ENCODE measurements at regions not wholly inside any gene's neighbourhood (a gene's known extent, or its start where the extent isn't known, plus 50 kb on each side); places are given as distances from the start of the nearest gene placed in this dataset.

DNA sequence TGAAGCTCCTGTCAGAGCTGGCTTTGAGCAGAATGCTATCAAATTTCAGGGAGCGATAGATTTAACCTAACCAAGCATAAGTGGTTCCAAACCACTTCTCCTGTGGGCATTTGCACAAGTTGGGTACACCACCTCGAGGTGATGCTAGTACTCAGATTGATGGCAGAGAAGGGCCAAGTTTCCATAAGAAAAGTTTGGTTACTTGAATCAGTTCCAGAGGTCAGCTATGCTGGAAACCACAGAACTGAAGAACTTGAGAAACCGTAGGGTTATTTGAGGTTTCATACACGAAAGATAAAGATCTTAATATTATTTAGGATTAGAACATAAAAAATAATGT, 238.2 kb upstream of the SOX11 start:
- peaks cover 2% of the 10 kb centered on the region for H3K9me3 Mint-ChIP-seq
- peaks cover 6% of the 10 kb centered on the region for H3K4me1 Mint-ChIP-seq
- no peaks in the 10 kb centered on the region for H3K27me3 Mint-ChIP-seq (ENCODE audit: low read depth)
- TF ChIP-seq, protein P1, sequence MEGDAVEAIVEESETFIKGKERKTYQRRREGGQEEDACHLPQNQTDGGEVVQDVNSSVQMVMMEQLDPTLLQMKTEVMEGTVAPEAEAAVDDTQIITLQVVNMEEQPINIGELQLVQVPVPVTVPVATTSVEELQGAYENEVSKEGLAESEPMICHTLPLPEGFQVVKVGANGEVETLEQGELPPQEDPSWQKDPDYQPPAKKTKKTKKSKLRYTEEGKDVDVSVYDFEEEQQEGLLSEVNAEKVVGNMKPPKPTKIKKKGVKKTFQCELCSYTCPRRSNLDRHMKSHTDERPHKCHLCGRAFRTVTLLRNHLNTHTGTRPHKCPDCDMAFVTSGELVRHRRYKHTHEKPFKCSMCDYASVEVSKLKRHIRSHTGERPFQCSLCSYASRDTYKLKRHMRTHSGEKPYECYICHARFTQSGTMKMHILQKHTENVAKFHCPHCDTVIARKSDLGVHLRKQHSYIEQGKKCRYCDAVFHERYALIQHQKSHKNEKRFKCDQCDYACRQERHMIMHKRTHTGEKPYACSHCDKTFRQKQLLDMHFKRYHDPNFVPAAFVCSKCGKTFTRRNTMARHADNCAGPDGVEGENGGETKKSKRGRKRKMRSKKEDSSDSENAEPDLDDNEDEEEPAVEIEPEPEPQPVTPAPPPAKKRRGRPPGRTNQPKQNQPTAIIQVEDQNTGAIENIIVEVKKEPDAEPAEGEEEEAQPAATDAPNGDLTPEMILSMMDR (conservative IDR thresholded peaks at IDR 0.05) = no peak
- H3K4me3 Mint-ChIP-seq = no peak overlapping the region
- no peak for DNase-seq (ENCODE audit: low read depth, low spot score)
- no peaks in the 10 kb centered on the region for H3K36me3 Mint-ChIP-seq (ENCODE audit: low read depth)
- no peak overlapping the region for H3K27ac Mint-ChIP-seq (ENCODE audit: unreplicated experiment)

DNA sequence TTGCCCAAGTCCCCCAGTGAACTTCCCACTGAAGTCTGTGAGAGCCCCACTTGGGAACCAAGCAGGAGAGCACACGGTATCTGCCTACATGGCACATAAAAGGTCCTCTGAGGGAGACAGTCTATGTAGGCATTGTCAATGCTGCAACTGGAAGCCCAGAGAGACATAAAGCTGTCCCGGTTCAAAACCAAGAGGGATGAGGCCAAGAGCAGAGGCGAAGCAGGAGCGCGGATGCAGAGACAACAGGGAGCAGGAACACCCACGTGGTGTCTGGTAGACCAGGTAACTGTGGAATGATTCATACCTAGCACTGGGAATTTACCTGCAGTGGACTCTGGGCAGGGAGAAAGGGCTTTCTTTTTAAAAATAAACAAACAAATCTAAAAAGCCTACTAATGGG, 233.1 kb upstream of the SOX11 start:
- H3K4me3 Mint-ChIP-seq = no peak overlapping the region
- no peaks in the 10 kb centered on the region for H3K27me3 Mint-ChIP-seq (ENCODE audit: low read depth)
- DNase-seq (ENCODE audit: low read depth, low spot score) = no peak
- no peaks in the 10 kb centered on the region for H3K9me3 Mint-ChIP-seq
- TF ChIP-seq, protein P1 (conservative IDR thresholded peaks at IDR 0.05) = no peak
- no peak overlapping the region for H3K27ac Mint-ChIP-seq (ENCODE audit: unreplicated experiment)
- H3K4me1 Mint-ChIP-seq = no peaks in the 10 kb centered on the region
- H3K36me3 Mint-ChIP-seq (ENCODE audit: low read depth) = no peaks in the 10 kb centered on the region

DNA sequence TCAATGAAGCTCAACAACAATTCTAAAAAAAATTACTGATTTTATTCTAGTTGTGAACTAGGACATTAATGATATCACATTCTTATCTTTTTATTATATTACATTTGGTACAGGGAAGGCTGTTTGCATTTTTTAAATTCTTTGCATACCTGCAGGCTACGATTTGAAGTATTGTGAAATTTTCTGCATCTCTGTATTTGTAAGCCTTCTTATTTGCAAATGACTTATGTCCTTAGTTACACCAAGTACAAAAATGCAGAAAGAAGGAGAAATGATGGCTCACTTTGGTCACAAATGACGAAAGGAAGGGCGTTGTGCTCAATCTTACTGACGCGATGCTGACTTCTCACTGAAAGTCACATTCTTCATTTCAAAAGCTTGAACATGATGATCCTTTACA, 227.5 kb upstream of the SOX11 start:
- H3K27me3 Mint-ChIP-seq (ENCODE audit: low read depth) = no peaks in the 10 kb centered on the region
- no peaks in the 10 kb centered on the region for H3K36me3 Mint-ChIP-seq (ENCODE audit: low read depth)
- TF ChIP-seq, protein P1 (conservative IDR thresholded peaks at IDR 0.05) = no peak
- peaks cover 5% of the 10 kb centered on the region for H3K4me1 Mint-ChIP-seq
- no peak for DNase-seq (ENCODE audit: low read depth, low spot score)
- H3K9me3 Mint-ChIP-seq = no peaks in the 10 kb centered on the region
- H3K4me3 Mint-ChIP-seq = no peak overlapping the region
- no peak overlapping the region for H3K27ac Mint-ChIP-seq (ENCODE audit: unreplicated experiment)

DNA sequence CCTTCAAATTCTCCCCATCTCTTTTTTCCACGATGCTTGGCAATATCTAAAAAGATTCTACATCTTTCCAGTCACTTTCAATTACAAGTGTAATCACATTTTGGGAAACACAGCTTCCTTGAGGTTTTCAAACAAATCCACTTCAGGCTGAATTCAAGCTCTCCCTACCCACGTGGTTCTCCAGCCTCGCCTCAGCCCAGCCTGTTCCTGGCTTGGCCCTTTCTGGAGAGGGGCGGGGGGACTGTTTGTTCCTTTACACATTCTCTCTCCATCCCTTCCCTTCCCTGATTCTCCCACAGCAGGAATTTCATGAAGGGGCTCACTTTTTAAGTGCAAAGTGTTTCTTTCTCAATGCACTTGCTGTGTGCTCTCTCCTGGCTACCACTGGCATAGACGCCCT, 226.3 kb upstream of the SOX11 start:
- DNase-seq (ENCODE audit: low read depth, low spot score) = no peak
- TF ChIP-seq, protein P1 (conservative IDR thresholded peaks at IDR 0.05) = no peak
- no peak overlapping the region for H3K4me3 Mint-ChIP-seq
- H3K27ac Mint-ChIP-seq (ENCODE audit: unreplicated experiment) = no peak overlapping the region
- H3K36me3 Mint-ChIP-seq (ENCODE audit: low read depth) = no peaks in the 10 kb centered on the region
- no peaks in the 10 kb centered on the region for H3K9me3 Mint-ChIP-seq
- peaks cover 5% of the 10 kb centered on the region for H3K4me1 Mint-ChIP-seq
- H3K27me3 Mint-ChIP-seq (ENCODE audit: low read depth) = no peaks in the 10 kb centered on the region

DNA sequence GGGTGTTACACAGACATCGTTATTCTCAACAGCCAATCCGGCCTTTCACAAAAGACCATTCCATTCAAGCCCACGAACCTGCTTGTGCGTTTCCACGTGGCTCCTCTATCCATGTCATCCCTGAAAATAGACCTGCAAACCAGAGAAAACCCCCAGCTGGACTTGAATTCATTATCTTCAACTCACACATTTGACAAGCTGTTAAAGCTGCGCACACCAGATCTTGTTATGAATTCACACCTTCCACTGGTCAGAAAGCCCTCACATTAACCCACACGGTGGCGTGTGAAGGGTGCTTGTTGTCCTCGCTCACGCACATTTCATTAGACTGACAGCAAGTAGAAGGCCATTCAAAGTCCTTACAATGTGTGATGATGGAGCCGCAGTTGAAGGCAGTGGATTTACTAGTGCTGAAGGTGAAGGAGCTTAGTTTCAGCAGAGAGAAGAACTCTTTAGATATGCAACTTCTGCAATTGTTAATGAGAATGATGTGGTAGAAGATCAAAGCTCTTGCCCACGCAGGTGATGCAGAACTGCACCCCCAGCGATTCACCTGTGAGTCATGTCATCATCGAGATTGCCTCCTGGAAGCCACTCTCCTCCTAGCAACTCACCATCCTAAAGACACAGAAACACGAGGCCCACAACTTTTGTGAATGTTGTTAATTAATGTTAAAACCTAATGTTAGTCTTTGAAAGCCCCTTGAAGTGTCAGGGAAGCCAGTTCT, 224.8 kb upstream of the SOX11 start:
- peaks cover 5% of the 10 kb centered on the region for H3K4me1 Mint-ChIP-seq
- no peaks in the 10 kb centered on the region for H3K9me3 Mint-ChIP-seq
- H3K36me3 Mint-ChIP-seq (ENCODE audit: low read depth) = no peaks in the 10 kb centered on the region
- no peaks in the 10 kb centered on the region for H3K27me3 Mint-ChIP-seq (ENCODE audit: low read depth)
- H3K4me3 Mint-ChIP-seq = no peak overlapping the region
- no peak for DNase-seq (ENCODE audit: low read depth, low spot score)
- H3K27ac Mint-ChIP-seq (ENCODE audit: unreplicated experiment) = no peak overlapping the region
- TF ChIP-seq, protein P1 (conservative IDR thresholded peaks at IDR 0.05) = no peak

All from neural crest cell (in vitro differentiated cells).